ENCODE measurements at regions not wholly inside any gene's neighbourhood (a gene's known extent, or its start where the extent isn't known, plus 50 kb on each side); places are given as distances from the start of the nearest gene placed in this dataset.

- TF ChIP-seq, protein P1, sequence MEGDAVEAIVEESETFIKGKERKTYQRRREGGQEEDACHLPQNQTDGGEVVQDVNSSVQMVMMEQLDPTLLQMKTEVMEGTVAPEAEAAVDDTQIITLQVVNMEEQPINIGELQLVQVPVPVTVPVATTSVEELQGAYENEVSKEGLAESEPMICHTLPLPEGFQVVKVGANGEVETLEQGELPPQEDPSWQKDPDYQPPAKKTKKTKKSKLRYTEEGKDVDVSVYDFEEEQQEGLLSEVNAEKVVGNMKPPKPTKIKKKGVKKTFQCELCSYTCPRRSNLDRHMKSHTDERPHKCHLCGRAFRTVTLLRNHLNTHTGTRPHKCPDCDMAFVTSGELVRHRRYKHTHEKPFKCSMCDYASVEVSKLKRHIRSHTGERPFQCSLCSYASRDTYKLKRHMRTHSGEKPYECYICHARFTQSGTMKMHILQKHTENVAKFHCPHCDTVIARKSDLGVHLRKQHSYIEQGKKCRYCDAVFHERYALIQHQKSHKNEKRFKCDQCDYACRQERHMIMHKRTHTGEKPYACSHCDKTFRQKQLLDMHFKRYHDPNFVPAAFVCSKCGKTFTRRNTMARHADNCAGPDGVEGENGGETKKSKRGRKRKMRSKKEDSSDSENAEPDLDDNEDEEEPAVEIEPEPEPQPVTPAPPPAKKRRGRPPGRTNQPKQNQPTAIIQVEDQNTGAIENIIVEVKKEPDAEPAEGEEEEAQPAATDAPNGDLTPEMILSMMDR (IDR thresholded peaks at IDR 0.05; ENCODE audit: borderline replicate concordance, extremely low read depth, insufficient read depth), result no peak
- H3K9ac ChIP-seq (ENCODE audit: low read length in 3 of 3), result no peak overlapping the region
- no peaks in the 10 kb centered on the region for H3K36me3 ChIP-seq (ENCODE audit: control insufficient read depth in 2 of 3, insufficient read depth in 3 of 3, low read length in 3 of 3)
- H3K27ac ChIP-seq (ENCODE audit: low read depth in 2 of 2, low read length in 2 of 2), result no peak overlapping the region
- no peak overlapping the region for H3K4me3 ChIP-seq (ENCODE audit: low read length in 3 of 3)
- no peak for FAIRE-seq
- DNase-seq, result no peak
- H3K4me1 ChIP-seq (ENCODE audit: control insufficient read depth in 2 of 3, insufficient read depth in 2 of 3, low read depth in 1 of 3, low read length in 3 of 3), result no peaks in the 10 kb centered on the region
- no peaks in the 10 kb centered on the region for H3K9me3 ChIP-seq (ENCODE audit: control insufficient read depth in 2 of 3, insufficient read depth in 1 of 3, low read length in 3 of 3)
- no peaks in the 10 kb centered on the region for H3K27me3 ChIP-seq (ENCODE audit: control insufficient read depth, insufficient read depth, low read length)
- intact Hi-C loops (cut with DNase I), result no loop called here
Observed at GRCh38 chr5:119991625-119992024, 362.3 kb downstream of the FAM170A start.

GRCh38 chr5:119996128-119996527 is 366.8 kb downstream of the FAM170A start:
- TF ChIP-seq, protein P1 (IDR thresholded peaks at IDR 0.05; ENCODE audit: borderline replicate concordance, extremely low read depth, insufficient read depth), result no peak
- H3K9ac ChIP-seq (ENCODE audit: low read length in 3 of 3), result no peak overlapping the region
- no peak for DNase-seq
- no peaks in the 10 kb centered on the region for H3K36me3 ChIP-seq (ENCODE audit: control insufficient read depth in 2 of 3, insufficient read depth in 3 of 3, low read length in 3 of 3)
- H3K27me3 ChIP-seq (ENCODE audit: control insufficient read depth, insufficient read depth, low read length), result no peaks in the 10 kb centered on the region
- no peak for FAIRE-seq
- H3K9me3 ChIP-seq (ENCODE audit: control insufficient read depth in 2 of 3, insufficient read depth in 1 of 3, low read length in 3 of 3), result no peaks in the 10 kb centered on the region
- no peaks in the 10 kb centered on the region for H3K4me1 ChIP-seq (ENCODE audit: control insufficient read depth in 2 of 3, insufficient read depth in 2 of 3, low read depth in 1 of 3, low read length in 3 of 3)
- intact Hi-C loops (cut with DNase I), result no loop called here
- no peak overlapping the region for H3K4me3 ChIP-seq (ENCODE audit: low read length in 3 of 3)
- H3K27ac ChIP-seq (ENCODE audit: low read depth in 2 of 2, low read length in 2 of 2), result no peak overlapping the region

DNA sequence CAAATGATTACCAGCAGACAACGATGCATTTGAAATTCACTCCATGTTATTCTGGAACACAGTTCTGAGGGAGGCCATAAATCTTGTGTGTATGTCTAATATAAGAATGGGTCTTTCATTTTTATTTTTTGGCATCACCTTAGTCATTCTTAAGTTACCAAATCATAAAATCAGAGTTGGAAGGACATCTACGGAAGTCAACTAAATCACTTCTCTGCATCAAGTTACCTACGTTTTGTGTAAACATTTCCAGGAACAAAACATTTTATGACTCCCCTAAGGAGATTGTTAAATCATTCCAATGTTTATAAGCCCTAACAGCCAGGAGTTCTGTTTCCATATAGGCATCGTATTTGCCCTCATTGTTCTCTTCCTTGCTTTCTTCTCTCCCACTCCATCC is 378.2 kb downstream of the FAM170A start:
- Histone ChIP-seq H3K4me3 (ENCODE audit: low read length in 3 of 3) (no peak overlapping the region), H3K4me1 (ENCODE audit: control insufficient read depth in 2 of 3, insufficient read depth in 2 of 3, low read depth in 1 of 3, low read length in 3 of 3) (no peaks in the 10 kb centered on the region), H3K27ac (ENCODE audit: low read depth in 2 of 2, low read length in 2 of 2) (no peak overlapping the region), H3K9ac (ENCODE audit: low read length in 3 of 3) (no peak overlapping the region), H3K27me3 (ENCODE audit: control insufficient read depth, insufficient read depth, low read length) (no peaks in the 10 kb centered on the region), H3K36me3 (ENCODE audit: control insufficient read depth in 2 of 3, insufficient read depth in 3 of 3, low read length in 3 of 3) (no peaks in the 10 kb centered on the region), H3K9me3 (ENCODE audit: control insufficient read depth in 2 of 3, insufficient read depth in 1 of 3, low read length in 3 of 3) (no peaks in the 10 kb centered on the region)
- FAIRE-seq (no peak), DNase-seq (peak in 2 of 5 donors; percentile 11 to 13)
- TF ChIP-seq, protein P1 (IDR thresholded peaks at IDR 0.05; ENCODE audit: borderline replicate concordance, extremely low read depth, insufficient read depth), result no peak
- intact Hi-C loops (cut with DNase I), result no loop called here

DNA sequence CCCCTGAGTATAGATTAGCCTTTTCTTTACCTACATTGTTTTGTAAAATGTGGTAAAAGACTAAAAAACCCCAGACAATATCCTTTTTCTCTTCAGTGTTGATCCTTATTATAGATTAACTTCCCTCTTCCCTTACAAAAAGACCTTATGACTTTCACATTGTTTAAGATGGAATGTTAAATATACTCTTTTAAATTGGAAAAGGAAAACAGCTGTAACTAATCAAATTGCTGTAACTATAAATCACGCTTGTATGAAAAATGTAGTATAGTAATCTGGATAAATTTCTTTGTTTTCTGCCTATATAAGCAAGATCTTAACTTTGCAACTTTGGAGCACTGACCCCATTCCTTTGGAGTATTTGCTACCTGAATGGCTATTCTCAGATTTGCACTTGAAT is 383.1 kb downstream of the FAM170A start:
- Histone ChIP-seq H3K27me3 (ENCODE audit: control insufficient read depth, insufficient read depth, low read length) (no peaks in the 10 kb centered on the region), H3K27ac (ENCODE audit: low read depth in 2 of 2, low read length in 2 of 2) (no peak overlapping the region), H3K9ac (ENCODE audit: low read length in 3 of 3) (no peak overlapping the region), H3K4me1 (ENCODE audit: control insufficient read depth in 2 of 3, insufficient read depth in 2 of 3, low read depth in 1 of 3, low read length in 3 of 3) (no peaks in the 10 kb centered on the region), H3K36me3 (ENCODE audit: control insufficient read depth in 2 of 3, insufficient read depth in 3 of 3, low read length in 3 of 3) (no peaks in the 10 kb centered on the region), H3K4me3 (ENCODE audit: low read length in 3 of 3) (no peak overlapping the region), H3K9me3 (ENCODE audit: control insufficient read depth in 2 of 3, insufficient read depth in 1 of 3, low read length in 3 of 3) (no peaks in the 10 kb centered on the region)
- TF ChIP-seq, protein P1 (IDR thresholded peaks at IDR 0.05; ENCODE audit: borderline replicate concordance, extremely low read depth, insufficient read depth), result no peak
- intact Hi-C loops (cut with DNase I), result no loop called here
- DNase-seq (no peak), FAIRE-seq (no peak)
